Hepatocyte (in vitro differentiated cells): ENCODE measurements at regions not wholly inside any gene's neighbourhood (a gene's known extent, or its start where the extent isn't known, plus 50 kb on each side); places are given as distances from the start of the nearest gene placed in this dataset.

ENCODE experiments used
- DNase-seq: peaks from one replicate; pipeline ENCODE4 v3.0.0-alpha.2; 2016; ENCODE audit warnings: low spot score
- H2AFZ ChIP-seq: fragments of 200-600 bp; sonication (generic); 2 replicates; pipeline ENCODE4 v1.6.0; 2016; ENCODE audit warnings: antibody characterized with exemption, mild to moderate bottlenecking
- H3K27ac ChIP-seq: fragments of 200-600 bp; sonication (generic); 2 replicates; pipeline ENCODE4 v1.5.1; 2016; ENCODE audit warnings: mild to moderate bottlenecking
- H3K27me3 ChIP-seq: fragments of 200-600 bp; sonication (generic); 2 replicates; pipeline ENCODE4 v1.6.1; 2016
- H3K36me3 ChIP-seq: fragments of 200-600 bp; sonication (generic); replicated peaks from 2 replicates; pipeline ENCODE4 v1.5.1; 2016; ENCODE audit warnings: low read depth; ENCODE audit not compliant: insufficient read depth
- H3K4me1 ChIP-seq: fragments of 200-600 bp; sonication (generic); 2 replicates; pipeline ENCODE4 v1.5.1; 2016; ENCODE audit warnings: mild to moderate bottlenecking, moderate library complexity; ENCODE audit not compliant: insufficient read depth
- H3K4me2 ChIP-seq: fragments of 200-600 bp; sonication (generic); 2 replicates; pipeline ENCODE4 v1.6.0; 2016
- H3K4me3 ChIP-seq: fragments of 200-600 bp; sonication (generic); 2 replicates; pipeline ENCODE4 v1.5.1; 2016; ENCODE audit warnings: mild to moderate bottlenecking
- H3K79me2 ChIP-seq: fragments of 200-600 bp; sonication (generic); 2 replicates; pipeline ENCODE4 v1.6.0; 2017; ENCODE audit warnings: mild to moderate bottlenecking
- H3K9me2 ChIP-seq: fragments of 200-600 bp; sonication (generic); replicated peaks from 2 replicates; pipeline ENCODE4 v1.6.0; 2017; ENCODE audit warnings: mild to moderate bottlenecking; ENCODE audit not compliant: insufficient read depth
- H3K9me3 ChIP-seq: fragments of 200-600 bp; sonication (generic); 2 replicates; pipeline ENCODE4 v1.5.1; 2016; ENCODE audit warnings: low read depth, mild to moderate bottlenecking
- H4K20me1 ChIP-seq: fragments of 200-600 bp; sonication (generic); 2 replicates; pipeline ENCODE4 v1.6.0; 2016; ENCODE audit warnings: mild to moderate bottlenecking; ENCODE audit not compliant: insufficient read depth, poor library complexity, severe bottlenecking
- CTCF ChIP-seq: fragments of 200-600 bp; sonication (generic); IDR thresholded peaks from 2 replicates; pipeline ENCODE4 v1.5.1; 2016; ENCODE audit warnings: antibody characterized with exemption, mild to moderate bottlenecking; ENCODE audit not compliant: poor library complexity
- EZH2 ChIP-seq: fragments of 200-600 bp; sonication (generic); IDR thresholded peaks from 2 replicates; pipeline ENCODE4 v1.6.1; 2016; ENCODE audit warnings: antibody characterized with exemption, mild to moderate bottlenecking, borderline replicate concordance
- EZH2phosphoT487 ChIP-seq: fragments of 200-600 bp; sonication (generic); IDR thresholded peaks from one replicate; pipeline ENCODE4 v1.6.1; 2018; ENCODE audit warnings: antibody characterized with exemption, mild to moderate bottlenecking, low read depth, moderate library complexity; ENCODE audit not compliant: unreplicated experiment, severe bottlenecking
- WGBS: methylation state at CpG from one replicate; pipeline ENCODE4 v1.1.6; 2016; ENCODE audit warnings: low lambda C conversion rate; ENCODE audit errors: missing lambda C conversion rate; 5-methylcytosine and 5-hydroxymethylcytosine counted together

- H3K4me2 ChIP-seq, result peak overlapping the region; percentile 33
- H2AFZ ChIP-seq, result no peak overlapping the region
- H3K79me2 ChIP-seq, result no peaks in the 10 kb centered on the region
- H3K27me3 ChIP-seq, result no peaks in the 10 kb centered on the region
- peaks cover 3% of the 10 kb centered on the region for H3K4me1 ChIP-seq
- no peaks in the 10 kb centered on the region for H3K9me3 ChIP-seq
- TF ChIP-seq EZH2phosphoT487 (no peak), CTCF (no peak), EZH2 (no peak)
- peak overlapping the region; percentile 66 for H3K27ac ChIP-seq
- no peaks in the 10 kb centered on the region for H3K36me3 ChIP-seq
- peak; percentile 78 for DNase-seq
- H4K20me1 ChIP-seq, result no peaks in the 10 kb centered on the region
- no peak overlapping the region for H3K4me3 ChIP-seq
- no peaks in the 10 kb centered on the region for H3K9me2 ChIP-seq
- 24% methylated on average over 19 of the region's 19 CpGs for WGBS
Observed at GRCh38 chr2:234335661-234336228, 161.1 kb downstream of the ARL4C start.

DNA sequence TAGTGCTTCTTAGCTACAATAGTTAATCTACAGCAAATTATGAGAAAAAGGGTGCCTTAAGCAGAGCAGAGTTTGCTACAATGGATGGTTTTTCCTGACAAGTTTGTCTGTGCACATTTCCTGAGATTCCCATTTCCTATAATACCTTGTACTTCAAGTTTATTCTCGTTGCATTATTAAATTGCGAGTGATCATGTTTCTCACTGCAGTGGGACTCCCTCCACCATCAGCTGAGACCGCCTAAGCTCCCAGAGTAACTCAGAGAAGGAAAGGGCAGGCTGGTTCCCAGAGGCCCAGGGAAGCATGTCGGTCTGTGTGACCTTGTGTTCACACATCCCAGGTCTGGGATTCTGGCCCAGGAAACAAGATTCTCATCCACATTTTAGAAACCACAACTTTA is 162.1 kb downstream of the ARL4C start:
- DNase-seq, result no peak
- no peak overlapping the region for H3K4me3 ChIP-seq
- H3K9me3 ChIP-seq, result no peaks in the 10 kb centered on the region
- TF ChIP-seq EZH2phosphoT487, result no peak
- TF ChIP-seq EZH2, result no peak
- no peak for TF ChIP-seq CTCF
- no peak overlapping the region for H3K4me2 ChIP-seq
- 60% methylated on average over 4 of the region's 4 CpGs for WGBS
- no peaks in the 10 kb centered on the region for H3K79me2 ChIP-seq
- H4K20me1 ChIP-seq, result no peaks in the 10 kb centered on the region
- H3K36me3 ChIP-seq, result no peaks in the 10 kb centered on the region
- H2AFZ ChIP-seq, result no peak overlapping the region
- peaks cover 3% of the 10 kb centered on the region for H3K4me1 ChIP-seq
- H3K27ac ChIP-seq, result peak overlapping the region; percentile 66
- no peaks in the 10 kb centered on the region for H3K27me3 ChIP-seq
- no peaks in the 10 kb centered on the region for H3K9me2 ChIP-seq

DNA sequence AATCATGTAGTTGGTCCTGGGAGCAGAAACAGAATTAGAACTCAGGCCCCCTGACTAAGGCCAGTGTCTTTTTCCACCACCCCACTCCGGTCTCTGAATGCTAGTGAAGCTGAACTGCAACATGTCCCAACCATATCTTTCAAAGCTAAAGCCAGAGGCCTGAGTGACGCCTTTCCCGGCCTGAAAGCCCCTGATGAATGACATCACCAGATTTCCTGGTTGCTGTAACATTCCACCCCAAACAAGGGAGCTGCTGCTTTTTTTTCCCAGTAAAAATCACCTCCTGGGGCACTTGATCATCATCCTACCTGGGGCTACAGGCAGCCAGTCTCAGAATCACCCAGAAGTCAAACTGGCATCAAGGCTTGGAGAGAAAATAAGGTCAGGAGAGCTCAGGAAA is 162.7 kb downstream of the ARL4C start:
- H3K9me3 ChIP-seq, result no peaks in the 10 kb centered on the region
- no peak overlapping the region for H2AFZ ChIP-seq
- H4K20me1 ChIP-seq, result no peaks in the 10 kb centered on the region
- H3K4me1 ChIP-seq, result peaks cover 3% of the 10 kb centered on the region
- no peak overlapping the region for H3K4me2 ChIP-seq
- H3K79me2 ChIP-seq, result no peaks in the 10 kb centered on the region
- TF ChIP-seq EZH2 (no peak), CTCF (no peak), EZH2phosphoT487 (no peak)
- H3K9me2 ChIP-seq, result no peaks in the 10 kb centered on the region
- DNase-seq, result peak; percentile 49
- H3K27ac ChIP-seq, result peak overlapping the region; percentile 66
- no peaks in the 10 kb centered on the region for H3K36me3 ChIP-seq
- H3K4me3 ChIP-seq, result no peak overlapping the region
- 41% methylated on average over 3 of the region's 3 CpGs for WGBS
- H3K27me3 ChIP-seq, result no peaks in the 10 kb centered on the region
